PC-9 (cell line): ENCODE measurements at regions not wholly inside any gene's neighbourhood (a gene's known extent, or its start where the extent isn't known, plus 50 kb on each side); places are given as distances from the start of the nearest gene placed in this dataset.

Experiments used
- BruUV-seq: library from RNA; stranded (reverse); fragments of 400-500 nt; replicated peaks from 2 replicates; lab custom pipeline; 2021; lab: Mats Ljungman, UMichigan
- CTCF ChIA-PET: fragments of 300-600 bp; sonication (Branson Sonifier 250); formaldehyde crosslinking; loops from one replicate; lab custom pipeline; 2022; ENCODE audit warnings: antibody characterized with exemption; lab: Charles Lee
- POLR2A ChIA-PET: fragments of 300-600 bp; sonication (Branson Sonifier 250); formaldehyde crosslinking; loops from one replicate; lab custom pipeline; 2022; ENCODE audit warnings: antibody characterized with exemption; ENCODE audit not compliant: unreplicated experiment; lab: Charles Lee
- DNase-seq, 2 experiments: peaks; one replicate each; pipeline versions ENCODE4 v3.0.0 to v3.0.0-alpha.2; 2015 to 2022; ENCODE audit warnings: mixed read lengths in 1 of 2
- H2AFZ ChIP-seq: fragments of 200-600 bp; sonication (generic); 2 replicates; pipeline ENCODE4 v1.8.1; 2017; ENCODE audit warnings: antibody characterized with exemption
- H3F3A ChIP-seq: fragments of 200-600 bp; sonication (generic); 2 replicates; pipeline ENCODE4 v1.8.1; 2017; ENCODE audit warnings: antibody characterized with exemption, mild to moderate bottlenecking, low read depth; ENCODE audit not compliant: insufficient read depth
- H3K27ac ChIP-seq: fragments of 200-600 bp; sonication (generic); 2 replicates; pipeline ENCODE4 v1.6.1; 2016; ENCODE audit warnings: mixed run types
- H3K27me3 ChIP-seq: fragments of 200-600 bp; sonication (generic); 2 replicates; pipeline ENCODE4 v1.6.1; 2016; ENCODE audit warnings: low read depth, mixed run types; ENCODE audit not compliant: insufficient read depth
- H3K36me3 ChIP-seq: fragments of 200-600 bp; sonication (generic); 2 replicates; pipeline ENCODE4 v1.6.1; 2016; ENCODE audit warnings: low read depth, mixed run types
- H3K4me1 ChIP-seq: fragments of 200-600 bp; sonication (generic); replicated peaks from 2 replicates; pipeline ENCODE4 v1.6.1; 2016; ENCODE audit warnings: mixed run types; ENCODE audit not compliant: insufficient read depth
- H3K4me2 ChIP-seq: fragments of 200-600 bp; sonication (generic); 2 replicates; pipeline ENCODE4 v1.6.1; 2017; ENCODE audit warnings: mixed run types
- H3K4me3 ChIP-seq: fragments of 200-600 bp; sonication (generic); 2 replicates; pipeline ENCODE4 v1.6.1; 2016; ENCODE audit warnings: mixed run types
- H3K79me2 ChIP-seq: fragments of 200-600 bp; sonication (generic); 2 replicates; pipeline ENCODE4 v1.6.1; 2017; ENCODE audit warnings: low read depth, mixed run types
- H3K9me2 ChIP-seq: fragments of 200-600 bp; sonication (generic); 2 replicates; pipeline ENCODE4 v1.8.1; 2017; ENCODE audit warnings: mild to moderate bottlenecking; ENCODE audit not compliant: insufficient read depth
- H3K9me3 ChIP-seq: fragments of 200-600 bp; sonication (generic); 2 replicates; pipeline ENCODE4 v1.8.1; 2016; ENCODE audit warnings: low read depth; ENCODE audit not compliant: insufficient read depth
- H4K20me1 ChIP-seq: fragments of 200-600 bp; sonication (generic); 2 replicates; pipeline ENCODE4 v1.8.1; 2017; ENCODE audit not compliant: insufficient read depth
- EZH2 ChIP-seq: fragments of 200-600 bp; sonication (generic); IDR thresholded peaks from 2 replicates; pipeline ENCODE4 v1.8.0; 2017; ENCODE audit warnings: antibody characterized with exemption, low read depth
- intact Hi-C: fragments of 100-400 bp; cut with micrococcal nuclease; formaldehyde crosslinking; loops from one replicate; pipeline ENCODE4 v1.10.0; 2022; ENCODE audit not compliant: unreplicated experiment
- TF ChIP-seq, protein P1 (sequence below): fragments of 200-600 bp; sonication (generic); conservative IDR thresholded peaks from 2 replicates; pipeline ENCODE4 v1.6.1; 2017; ENCODE audit warnings: mixed run types, antibody characterized with exemption, mild to moderate bottlenecking, moderate library complexity

DNA sequence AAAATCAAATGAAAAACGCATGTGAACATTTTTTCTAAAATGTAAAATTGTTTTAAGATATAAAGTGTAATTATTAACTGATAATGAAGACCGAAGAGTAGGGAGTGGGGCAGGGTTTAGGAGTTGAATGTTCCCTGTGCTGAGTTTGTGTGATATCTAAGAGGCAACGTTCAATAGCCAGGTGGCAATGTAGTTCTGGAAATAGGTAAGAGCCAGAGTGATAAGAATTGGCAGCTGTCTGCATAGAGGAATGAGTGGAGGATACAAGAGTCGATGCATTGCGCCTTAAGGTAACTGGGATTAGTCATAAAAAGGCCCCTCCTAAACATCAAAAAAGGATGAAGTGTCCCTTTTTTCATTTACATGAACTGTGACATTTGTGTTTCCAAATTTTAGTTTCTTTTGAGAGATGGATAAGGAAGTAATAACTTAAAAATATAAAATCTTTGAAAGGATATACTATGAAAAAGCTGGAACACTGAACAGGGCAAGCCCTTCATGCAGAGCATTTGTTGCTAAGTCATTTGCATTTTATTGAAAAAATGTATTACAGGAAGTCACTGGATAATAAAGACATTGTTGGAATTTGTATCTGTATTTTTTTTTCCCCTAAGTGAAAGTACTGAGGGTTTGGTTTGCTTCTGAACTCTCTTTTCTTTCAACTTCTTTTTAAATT lies 659.3 kb downstream of the ACTL7B start:
- DNase-seq: no peak
- Histone ChIP-seq H3K27me3 (no peaks in the 10 kb centered on the region), H3K4me2 (no peak overlapping the region), H3K9me2 (no peaks in the 10 kb centered on the region), H3F3A (0 out of 2 replicates have a peak, but pooled peaks cover 3% of the 10 kb centered on the region), H3K79me2 (no peaks in the 10 kb centered on the region), H3K4me1 (no peaks in the 10 kb centered on the region), H3K27ac (no peak overlapping the region), H3K4me3 (no peak overlapping the region), H4K20me1 (no peaks in the 10 kb centered on the region), H3K9me3 (no peaks in the 10 kb centered on the region), H3K36me3 (no peaks in the 10 kb centered on the region), H2AFZ (no peak overlapping the region)
- intact Hi-C loops: no loop called here
- no TSS peak for BruUV-seq
- ChIA-PET CTCF (no interaction called here), POLR2A (interaction anchor here (0.7 kb wide), 1 partner anchor 1214 kb away, joined by 5 read pairs; no protein-coding TSS in a partner anchor)
- TF ChIP-seq, protein P1, sequence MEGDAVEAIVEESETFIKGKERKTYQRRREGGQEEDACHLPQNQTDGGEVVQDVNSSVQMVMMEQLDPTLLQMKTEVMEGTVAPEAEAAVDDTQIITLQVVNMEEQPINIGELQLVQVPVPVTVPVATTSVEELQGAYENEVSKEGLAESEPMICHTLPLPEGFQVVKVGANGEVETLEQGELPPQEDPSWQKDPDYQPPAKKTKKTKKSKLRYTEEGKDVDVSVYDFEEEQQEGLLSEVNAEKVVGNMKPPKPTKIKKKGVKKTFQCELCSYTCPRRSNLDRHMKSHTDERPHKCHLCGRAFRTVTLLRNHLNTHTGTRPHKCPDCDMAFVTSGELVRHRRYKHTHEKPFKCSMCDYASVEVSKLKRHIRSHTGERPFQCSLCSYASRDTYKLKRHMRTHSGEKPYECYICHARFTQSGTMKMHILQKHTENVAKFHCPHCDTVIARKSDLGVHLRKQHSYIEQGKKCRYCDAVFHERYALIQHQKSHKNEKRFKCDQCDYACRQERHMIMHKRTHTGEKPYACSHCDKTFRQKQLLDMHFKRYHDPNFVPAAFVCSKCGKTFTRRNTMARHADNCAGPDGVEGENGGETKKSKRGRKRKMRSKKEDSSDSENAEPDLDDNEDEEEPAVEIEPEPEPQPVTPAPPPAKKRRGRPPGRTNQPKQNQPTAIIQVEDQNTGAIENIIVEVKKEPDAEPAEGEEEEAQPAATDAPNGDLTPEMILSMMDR: no peak
- no peak for TF ChIP-seq EZH2

DNA sequence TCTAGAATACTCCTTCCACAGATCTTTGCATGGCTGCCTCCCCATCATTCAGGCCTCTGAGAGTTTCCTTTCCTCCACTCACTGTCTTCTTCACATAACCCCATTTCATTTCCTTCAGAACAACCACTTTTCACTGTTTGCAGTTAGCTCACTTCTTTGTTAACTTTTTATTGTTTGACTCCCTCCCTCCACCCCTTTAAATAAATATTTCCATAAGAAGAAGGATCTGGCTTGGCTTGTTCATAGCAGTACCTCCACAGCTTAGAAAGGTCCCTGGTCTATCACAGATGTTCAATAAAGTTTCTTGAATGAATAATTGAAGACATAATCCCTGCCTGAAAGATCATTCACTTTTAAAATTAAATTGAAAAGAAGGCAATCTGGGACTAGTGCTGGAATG lies 661.6 kb downstream of the ACTL7B start:
- DNase-seq: no peak
- Histone ChIP-seq H3K36me3 (no peaks in the 10 kb centered on the region), H3F3A (0 out of 2 replicates have a peak, but pooled peaks cover 3% of the 10 kb centered on the region), H3K79me2 (no peaks in the 10 kb centered on the region), H2AFZ (no peak overlapping the region), H3K9me2 (no peaks in the 10 kb centered on the region), H3K4me2 (no peak overlapping the region), H3K4me1 (no peaks in the 10 kb centered on the region), H3K9me3 (no peaks in the 10 kb centered on the region), H3K4me3 (no peak overlapping the region), H3K27ac (no peak overlapping the region), H3K27me3 (no peaks in the 10 kb centered on the region), H4K20me1 (no peaks in the 10 kb centered on the region)
- ChIA-PET POLR2A (no interaction called here), CTCF (no interaction called here)
- intact Hi-C loops: no loop called here
- no peak for TF ChIP-seq EZH2
- TF ChIP-seq, protein P1: no peak
- BruUV-seq: no TSS peak

DNA sequence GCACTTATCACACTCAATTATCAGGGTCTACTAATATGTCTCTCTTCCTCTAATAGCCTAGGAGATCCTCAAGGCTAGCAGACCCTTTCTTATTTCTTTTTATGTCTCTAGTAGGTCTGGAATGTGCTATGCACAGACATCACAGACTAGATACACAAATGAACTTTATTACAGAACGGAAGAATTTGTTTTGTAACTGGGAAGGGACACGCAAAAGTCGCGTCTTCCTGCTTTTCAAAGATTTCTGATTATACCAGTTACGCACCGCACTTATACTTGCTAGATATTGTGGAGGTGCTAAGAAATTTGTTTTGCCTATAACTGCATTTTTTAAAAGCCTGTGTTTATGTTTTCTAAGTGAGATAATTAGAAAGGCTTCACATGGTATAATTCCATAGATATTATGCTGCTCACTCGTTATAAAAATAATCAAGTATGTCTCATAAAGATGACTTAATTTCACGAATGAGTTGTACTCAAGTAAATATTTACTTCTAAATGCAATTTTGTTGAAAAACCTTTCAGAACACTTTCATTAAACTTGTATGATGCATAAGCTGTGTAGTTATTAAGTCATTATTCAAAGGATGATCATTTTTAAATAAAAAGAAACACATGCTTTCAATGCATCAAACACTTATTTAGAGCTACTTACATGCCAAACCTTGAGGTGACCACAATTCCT lies 662.6 kb downstream of the ACTL7B start:
- no peak overlapping the region for H2AFZ ChIP-seq
- no peaks in the 10 kb centered on the region for H3K27me3 ChIP-seq
- CTCF ChIA-PET: no interaction called here
- no peak overlapping the region for H3K4me3 ChIP-seq
- no peaks in the 10 kb centered on the region for H3K9me3 ChIP-seq
- H3K4me1 ChIP-seq: no peaks in the 10 kb centered on the region
- H3K79me2 ChIP-seq: no peaks in the 10 kb centered on the region
- no peak overlapping the region for H3K27ac ChIP-seq
- no peak for TF ChIP-seq EZH2
- TF ChIP-seq, protein P1: no peak
- intact Hi-C loops: no loop called here
- no TSS peak for BruUV-seq
- H3K9me2 ChIP-seq: no peaks in the 10 kb centered on the region
- H3K4me2 ChIP-seq: no peak overlapping the region
- 0 out of 2 replicates have a peak, but pooled peaks cover 3% of the 10 kb centered on the region for H3F3A ChIP-seq
- POLR2A ChIA-PET: no interaction called here
- no peaks in the 10 kb centered on the region for H4K20me1 ChIP-seq
- no peaks in the 10 kb centered on the region for H3K36me3 ChIP-seq
- no peak for DNase-seq
